PC-9 (cell line): ENCODE measurements at regions not wholly inside any gene's neighbourhood (a gene's known extent, or its start where the extent isn't known, plus 50 kb on each side); places are given as distances from the start of the nearest gene placed in this dataset.

Source experiments
- BruUV-seq: library from RNA; stranded (reverse); fragments of 400-500 nt; replicated peaks from 2 replicates; lab custom pipeline; 2021; lab: Mats Ljungman, UMichigan
- CTCF ChIA-PET: fragments of 300-600 bp; sonication (Branson Sonifier 250); formaldehyde crosslinking; loops from one replicate; lab custom pipeline; 2022; ENCODE audit warnings: antibody characterized with exemption; lab: Charles Lee
- POLR2A ChIA-PET: fragments of 300-600 bp; sonication (Branson Sonifier 250); formaldehyde crosslinking; loops from one replicate; lab custom pipeline; 2022; ENCODE audit warnings: antibody characterized with exemption; ENCODE audit not compliant: unreplicated experiment; lab: Charles Lee
- DNase-seq, 2 experiments: peaks; one replicate each; pipeline versions ENCODE4 v3.0.0 to v3.0.0-alpha.2; 2015 to 2022; ENCODE audit warnings: mixed read lengths in 1 of 2
- H2AFZ ChIP-seq: fragments of 200-600 bp; sonication (generic); 2 replicates; pipeline ENCODE4 v1.8.1; 2017; ENCODE audit warnings: antibody characterized with exemption
- H3F3A ChIP-seq: fragments of 200-600 bp; sonication (generic); 2 replicates; pipeline ENCODE4 v1.8.1; 2017; ENCODE audit warnings: antibody characterized with exemption, mild to moderate bottlenecking, low read depth; ENCODE audit not compliant: insufficient read depth
- H3K27ac ChIP-seq: fragments of 200-600 bp; sonication (generic); 2 replicates; pipeline ENCODE4 v1.6.1; 2016; ENCODE audit warnings: mixed run types
- H3K27me3 ChIP-seq: fragments of 200-600 bp; sonication (generic); 2 replicates; pipeline ENCODE4 v1.6.1; 2016; ENCODE audit warnings: low read depth, mixed run types; ENCODE audit not compliant: insufficient read depth
- H3K36me3 ChIP-seq: fragments of 200-600 bp; sonication (generic); 2 replicates; pipeline ENCODE4 v1.6.1; 2016; ENCODE audit warnings: low read depth, mixed run types
- H3K4me1 ChIP-seq: fragments of 200-600 bp; sonication (generic); replicated peaks from 2 replicates; pipeline ENCODE4 v1.6.1; 2016; ENCODE audit warnings: mixed run types; ENCODE audit not compliant: insufficient read depth
- H3K4me2 ChIP-seq: fragments of 200-600 bp; sonication (generic); 2 replicates; pipeline ENCODE4 v1.6.1; 2017; ENCODE audit warnings: mixed run types
- H3K4me3 ChIP-seq: fragments of 200-600 bp; sonication (generic); 2 replicates; pipeline ENCODE4 v1.6.1; 2016; ENCODE audit warnings: mixed run types
- H3K79me2 ChIP-seq: fragments of 200-600 bp; sonication (generic); 2 replicates; pipeline ENCODE4 v1.6.1; 2017; ENCODE audit warnings: low read depth, mixed run types
- H3K9me2 ChIP-seq: fragments of 200-600 bp; sonication (generic); 2 replicates; pipeline ENCODE4 v1.8.1; 2017; ENCODE audit warnings: mild to moderate bottlenecking; ENCODE audit not compliant: insufficient read depth
- H3K9me3 ChIP-seq: fragments of 200-600 bp; sonication (generic); 2 replicates; pipeline ENCODE4 v1.8.1; 2016; ENCODE audit warnings: low read depth; ENCODE audit not compliant: insufficient read depth
- H4K20me1 ChIP-seq: fragments of 200-600 bp; sonication (generic); 2 replicates; pipeline ENCODE4 v1.8.1; 2017; ENCODE audit not compliant: insufficient read depth
- CTCF ChIP-seq: fragments of 200-600 bp; sonication (generic); conservative IDR thresholded peaks from 2 replicates; pipeline ENCODE4 v1.6.1; 2017; ENCODE audit warnings: mixed run types, antibody characterized with exemption, mild to moderate bottlenecking, moderate library complexity
- EZH2 ChIP-seq: fragments of 200-600 bp; sonication (generic); IDR thresholded peaks from 2 replicates; pipeline ENCODE4 v1.8.0; 2017; ENCODE audit warnings: antibody characterized with exemption, low read depth
- intact Hi-C: fragments of 100-400 bp; cut with micrococcal nuclease; formaldehyde crosslinking; loops from one replicate; pipeline ENCODE4 v1.10.0; 2022; ENCODE audit not compliant: unreplicated experiment

DNA sequence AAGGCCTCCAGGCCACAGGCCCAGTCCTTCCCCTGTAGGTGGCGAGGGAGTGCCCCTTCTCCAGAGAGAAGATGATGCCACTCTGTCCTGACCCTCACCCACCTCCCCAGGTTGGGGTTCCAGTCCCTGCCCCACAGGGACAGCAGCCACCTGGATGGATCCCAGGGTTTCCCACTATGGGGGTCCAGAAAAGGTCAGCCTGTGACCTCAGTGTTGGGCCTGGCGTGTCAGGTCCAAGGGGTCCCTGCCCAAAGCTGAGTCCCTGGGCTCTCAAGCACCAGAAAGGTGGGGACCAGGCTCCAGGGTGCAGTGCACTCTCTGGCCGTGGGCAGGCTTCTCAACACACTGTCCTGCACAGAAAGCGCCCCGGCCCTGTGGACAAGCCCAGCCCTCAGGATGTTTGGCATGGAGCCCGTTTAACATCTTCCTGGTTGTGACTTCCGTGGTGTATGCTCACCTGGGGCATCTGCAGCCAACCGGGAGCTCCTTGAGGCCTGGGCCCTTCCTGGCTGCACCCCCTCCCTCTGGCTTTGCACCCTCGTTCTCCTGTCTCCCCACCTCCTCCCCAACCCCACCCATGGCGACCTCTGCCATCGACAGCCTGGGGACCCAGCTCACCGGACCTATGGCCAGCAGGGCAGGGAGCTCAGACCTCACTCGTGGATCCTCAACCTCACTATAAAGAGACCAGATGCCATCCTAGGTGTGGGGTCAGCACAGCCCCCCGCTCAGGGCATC lies 58.3 kb upstream of the PPP2R2D start:
- Histone ChIP-seq H3K4me2 (no peak overlapping the region), H3K4me3 (no peak overlapping the region), H3K27ac (no peak overlapping the region), H3K4me1 (no peaks in the 10 kb centered on the region), H3F3A (no peaks in the 10 kb centered on the region), H2AFZ (no peak overlapping the region), H3K27me3 (peaks cover 59% of the 10 kb centered on the region), H4K20me1 (no peaks in the 10 kb centered on the region), H3K36me3 (no peaks in the 10 kb centered on the region), H3K9me2 (no peaks in the 10 kb centered on the region), H3K9me3 (no peaks in the 10 kb centered on the region), H3K79me2 (no peaks in the 10 kb centered on the region)
- BruUV-seq = no TSS peak
- CTCF ChIA-PET = interaction anchor here (0.7 kb wide), 1 partner anchor 1316 kb away, joined by 6 read pairs; no protein-coding TSS in a partner anchor
- TF ChIP-seq CTCF = no peak
- no peak for TF ChIP-seq EZH2
- DNase-seq = no peak
- POLR2A ChIA-PET = no interaction called here
- intact Hi-C loops = no loop called here

DNA sequence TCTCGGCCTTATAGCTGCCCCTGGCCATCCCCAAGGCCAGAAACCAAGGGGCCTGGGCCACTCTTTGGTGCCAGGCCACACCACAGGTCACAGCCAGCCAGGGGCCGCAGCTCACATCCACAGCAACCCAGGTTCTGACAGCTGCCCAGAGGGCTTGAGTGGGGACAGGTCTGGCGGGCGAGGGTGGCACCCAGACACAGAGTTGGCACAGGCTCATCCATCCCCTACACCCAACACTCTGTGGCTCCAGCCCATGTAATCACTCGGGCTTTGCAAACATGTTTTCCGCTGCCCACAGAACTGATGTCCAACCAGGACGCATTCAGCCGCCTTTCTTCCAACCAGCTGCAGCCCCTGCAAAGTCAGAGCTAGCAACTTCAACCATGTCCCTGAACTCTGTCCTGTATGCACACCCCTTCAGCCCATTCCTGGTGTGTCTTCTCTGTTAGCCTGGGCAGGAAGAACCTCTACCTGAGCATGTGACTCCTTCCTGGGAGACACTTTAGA lies 57.7 kb upstream of the PPP2R2D start:
- Histone ChIP-seq H3F3A (no peaks in the 10 kb centered on the region), H3K27me3 (peaks cover 63% of the 10 kb centered on the region), H3K4me2 (no peak overlapping the region), H4K20me1 (no peaks in the 10 kb centered on the region), H3K36me3 (no peaks in the 10 kb centered on the region), H2AFZ (no peak overlapping the region), H3K79me2 (no peaks in the 10 kb centered on the region), H3K4me3 (no peak overlapping the region), H3K27ac (no peak overlapping the region), H3K9me2 (no peaks in the 10 kb centered on the region), H3K4me1 (no peaks in the 10 kb centered on the region), H3K9me3 (no peaks in the 10 kb centered on the region)
- no peak for TF ChIP-seq EZH2
- no peak for TF ChIP-seq CTCF
- intact Hi-C loops = no loop called here
- no TSS peak for BruUV-seq
- DNase-seq = no peak
- CTCF ChIA-PET = interaction anchor here (0.7 kb wide), 1 partner anchor 1316 kb away, joined by 6 read pairs; no protein-coding TSS in a partner anchor
- POLR2A ChIA-PET = no interaction called here

DNA sequence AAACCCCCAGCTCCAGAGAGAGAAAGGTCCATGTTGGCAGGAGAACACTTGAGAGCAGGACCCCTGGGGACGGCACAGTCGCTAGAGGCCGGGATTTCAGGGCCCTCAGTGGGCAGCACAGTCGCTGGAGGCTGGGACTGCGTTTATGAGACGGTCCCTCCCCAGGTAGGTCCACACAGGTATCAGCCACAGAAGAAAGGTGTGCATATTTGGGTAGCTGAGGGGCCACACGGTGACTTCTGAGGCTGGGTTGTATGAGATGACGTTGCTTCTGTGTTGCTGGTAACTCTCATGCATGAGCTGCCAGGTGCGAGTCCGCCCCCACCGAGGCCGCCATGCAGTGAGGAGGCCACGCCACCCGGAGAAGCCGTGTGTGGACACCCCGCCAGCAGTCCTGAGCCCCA lies 56.9 kb upstream of the PPP2R2D start:
- Histone ChIP-seq H3K4me1 (no peaks in the 10 kb centered on the region), H3F3A (no peaks in the 10 kb centered on the region), H3K79me2 (no peaks in the 10 kb centered on the region), H3K4me3 (no peak overlapping the region), H4K20me1 (no peaks in the 10 kb centered on the region), H3K9me2 (no peaks in the 10 kb centered on the region), H3K4me2 (no peak overlapping the region), H3K27me3 (peaks cover 67% of the 10 kb centered on the region), H2AFZ (no peak overlapping the region), H3K36me3 (no peaks in the 10 kb centered on the region), H3K9me3 (no peaks in the 10 kb centered on the region), H3K27ac (no peak overlapping the region)
- POLR2A ChIA-PET = no interaction called here
- no peak for DNase-seq
- no peak for TF ChIP-seq CTCF
- TF ChIP-seq EZH2 = no peak
- BruUV-seq = no TSS peak
- CTCF ChIA-PET = no interaction called here
- intact Hi-C loops = no loop called here
